Kidney (tissue), 1 donor: ENCODE measurements at regions not wholly inside any gene's neighbourhood (a gene's known extent, or its start where the extent isn't known, plus 50 kb on each side); places are given as distances from the start of the nearest gene placed in this dataset. TPM values are rescaled to one million over a fixed set of nuclear protein-coding genes. Genes with fewer than 3 reads are reported as not detected.

Experiments
- microRNA-seq: library from miRNA; unstranded; fragments of <30 nt; microRNA quantifications from one replicate; pipeline ENCODE4 v1.2.0, GENCODE V29; 2020
- donor health status: DM: yes; HTN: yes; CAD: no.

Small RNA genes lying in the stretch of these regions (microRNA-seq; reads per million reads assigned to microRNA genes)
- gene MIR6724-3 (not detected), gene MIR6724-4 (not detected)
